Fibroblast of villous mesenchyme (primary cell): ENCODE measurements at regions not wholly inside any gene's neighbourhood (a gene's known extent, or its start where the extent isn't known, plus 50 kb on each side); places are given as distances from the start of the nearest gene placed in this dataset.

Source experiments
- DNase-seq: peaks from one replicate; pipeline ENCODE4 v3.0.0-alpha.2; 2010; ENCODE audit warnings: low read depth
- H3K4me3 ChIP-seq: 2 replicates; pipeline ENCODE4 v1.5.1; 2011; ENCODE audit warnings: low read depth, mild to moderate bottlenecking, low read length
- TF ChIP-seq, protein P1 (sequence below): IDR thresholded peaks from 2 replicates; pipeline ENCODE4 v1.5.1; 2012; ENCODE audit warnings: low read depth, mild to moderate bottlenecking, low read length; ENCODE audit not compliant: insufficient read depth

DNA sequence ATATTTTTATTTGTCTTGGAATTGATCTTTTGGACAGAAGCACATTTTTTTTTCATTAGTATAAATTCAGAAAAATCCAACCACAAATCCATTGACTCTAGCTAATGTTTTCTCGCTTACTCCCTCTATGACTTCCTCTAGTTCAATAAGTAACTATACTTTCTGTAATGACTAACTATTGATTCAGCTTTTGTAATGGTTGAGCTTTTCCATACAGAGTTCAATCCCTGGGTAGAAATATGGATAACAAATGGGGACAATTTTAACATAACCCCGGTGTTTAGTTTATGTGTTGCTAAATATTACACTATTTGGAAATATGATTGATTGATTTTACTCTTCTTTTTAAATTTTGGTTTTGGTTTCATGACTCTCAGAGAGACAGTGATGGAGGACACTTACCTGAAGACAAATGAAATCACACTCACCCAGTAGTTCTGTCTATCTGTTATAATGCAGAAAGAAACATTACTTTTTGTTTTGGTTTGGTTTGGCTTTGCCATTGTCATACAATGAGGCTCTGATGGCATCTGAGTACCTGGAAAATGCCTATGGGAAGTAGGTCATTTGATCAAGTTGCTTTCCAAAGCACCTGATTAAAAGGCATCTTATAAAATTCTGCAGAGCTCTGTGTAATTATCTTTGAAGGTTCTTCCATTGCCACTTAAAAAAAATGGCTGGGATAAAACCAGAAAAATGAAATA, 309.7 kb upstream of the MPDZ start:
- no peak for DNase-seq
- TF ChIP-seq, protein P1, sequence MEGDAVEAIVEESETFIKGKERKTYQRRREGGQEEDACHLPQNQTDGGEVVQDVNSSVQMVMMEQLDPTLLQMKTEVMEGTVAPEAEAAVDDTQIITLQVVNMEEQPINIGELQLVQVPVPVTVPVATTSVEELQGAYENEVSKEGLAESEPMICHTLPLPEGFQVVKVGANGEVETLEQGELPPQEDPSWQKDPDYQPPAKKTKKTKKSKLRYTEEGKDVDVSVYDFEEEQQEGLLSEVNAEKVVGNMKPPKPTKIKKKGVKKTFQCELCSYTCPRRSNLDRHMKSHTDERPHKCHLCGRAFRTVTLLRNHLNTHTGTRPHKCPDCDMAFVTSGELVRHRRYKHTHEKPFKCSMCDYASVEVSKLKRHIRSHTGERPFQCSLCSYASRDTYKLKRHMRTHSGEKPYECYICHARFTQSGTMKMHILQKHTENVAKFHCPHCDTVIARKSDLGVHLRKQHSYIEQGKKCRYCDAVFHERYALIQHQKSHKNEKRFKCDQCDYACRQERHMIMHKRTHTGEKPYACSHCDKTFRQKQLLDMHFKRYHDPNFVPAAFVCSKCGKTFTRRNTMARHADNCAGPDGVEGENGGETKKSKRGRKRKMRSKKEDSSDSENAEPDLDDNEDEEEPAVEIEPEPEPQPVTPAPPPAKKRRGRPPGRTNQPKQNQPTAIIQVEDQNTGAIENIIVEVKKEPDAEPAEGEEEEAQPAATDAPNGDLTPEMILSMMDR, result no peak
- H3K4me3 ChIP-seq, result no peak overlapping the region

DNA sequence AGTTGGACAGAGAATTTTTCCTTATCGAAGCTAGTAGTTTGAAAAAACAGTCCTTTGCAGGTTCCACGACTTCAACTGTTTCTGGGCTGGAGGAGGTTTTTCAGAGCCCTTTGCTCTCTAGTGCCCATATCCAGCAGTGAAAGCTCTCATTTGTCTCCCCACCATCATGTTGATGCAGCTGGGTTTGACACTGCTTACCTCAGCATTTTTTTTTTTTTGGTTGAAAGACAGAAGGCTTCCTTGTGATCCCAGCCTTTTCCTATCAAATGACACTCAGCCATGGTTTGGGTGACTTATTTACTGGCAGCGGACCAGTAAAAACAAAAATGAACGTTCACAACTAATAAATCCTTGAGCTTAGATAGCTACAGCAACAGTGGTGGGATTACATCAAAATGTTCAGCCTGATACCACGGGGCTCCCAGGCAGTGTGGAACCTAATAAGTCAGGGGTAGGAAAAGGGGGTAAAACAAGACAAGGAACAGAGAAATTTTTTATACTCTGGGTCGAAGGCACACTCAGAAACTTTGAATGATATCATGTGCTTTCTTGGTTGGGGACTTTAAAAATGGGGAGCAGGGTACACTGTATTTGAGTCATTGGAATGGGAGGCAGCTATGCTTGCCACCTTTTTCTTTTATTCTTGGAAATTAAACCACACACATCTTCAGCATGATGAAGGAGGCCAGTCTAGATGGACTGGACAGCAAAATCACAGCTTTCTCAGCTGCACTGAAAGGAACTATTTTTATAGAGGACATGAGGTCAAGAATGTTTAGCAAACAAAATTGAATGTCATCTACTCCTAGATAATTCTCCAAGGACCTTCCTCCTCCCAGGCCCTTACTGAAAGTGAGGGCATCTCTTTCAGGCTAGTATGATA, 308.9 kb upstream of the MPDZ start:
- DNase-seq, result no peak
- no peak overlapping the region for H3K4me3 ChIP-seq
- TF ChIP-seq, protein P1, result no peak

DNA sequence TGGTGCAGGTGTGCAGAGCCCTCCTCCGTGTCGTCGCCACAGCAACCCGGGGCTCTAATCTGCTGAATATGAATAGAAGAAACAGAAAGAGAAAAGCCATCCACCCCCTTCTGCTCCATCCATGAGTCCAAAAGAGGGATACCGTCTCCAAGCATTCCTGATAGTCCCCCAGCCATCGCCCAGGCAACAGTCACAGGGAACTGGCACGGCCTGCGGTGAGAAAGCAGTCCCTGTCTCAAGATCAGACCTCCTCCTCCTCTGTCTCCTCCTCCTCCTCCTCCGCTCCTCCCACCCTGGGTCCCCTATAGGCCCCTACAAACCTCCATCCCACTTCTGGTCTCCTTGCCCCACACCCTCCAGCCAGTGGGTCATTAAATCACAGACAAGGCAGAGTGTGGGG, 308.1 kb upstream of the MPDZ start:
- TF ChIP-seq, protein P1, result no peak
- no peak for DNase-seq
- no peak overlapping the region for H3K4me3 ChIP-seq

DNA sequence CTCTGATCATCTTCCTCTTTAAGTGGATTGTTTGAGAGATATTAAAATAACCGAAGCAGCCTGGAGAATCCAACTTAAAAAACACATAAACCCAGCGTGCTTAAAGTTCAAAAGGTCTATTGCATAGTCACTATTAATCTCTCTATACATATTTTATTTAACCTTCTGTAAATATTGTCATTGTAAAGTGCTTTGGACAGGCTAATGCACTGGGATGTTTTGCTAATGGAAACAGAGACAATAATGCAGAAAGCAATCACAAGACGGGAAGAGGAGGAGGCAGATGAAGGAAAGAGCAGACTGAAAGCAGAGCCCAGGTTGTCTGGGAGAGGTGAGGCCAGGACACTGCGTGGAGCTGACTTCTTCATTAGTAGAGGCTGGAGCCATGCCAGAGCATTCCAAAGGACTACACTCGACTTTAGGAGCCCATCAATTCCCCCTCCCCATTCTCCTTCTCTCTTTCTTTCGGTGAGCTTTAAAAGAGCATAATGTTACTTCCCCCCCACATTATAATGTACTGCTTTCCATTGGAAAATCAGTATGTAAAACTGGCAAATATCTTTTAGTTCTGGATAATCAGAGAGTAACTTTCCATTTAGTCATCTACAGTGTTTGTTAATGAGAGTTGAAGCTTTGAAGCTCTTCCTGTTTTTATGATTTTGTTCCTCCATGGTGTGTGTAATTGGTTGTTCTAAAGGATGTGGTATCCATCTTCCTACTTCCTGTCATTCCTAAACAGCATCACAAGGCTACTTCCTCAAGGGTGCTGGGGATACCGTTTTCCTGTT, 307.3 kb upstream of the MPDZ start:
- DNase-seq, result no peak
- H3K4me3 ChIP-seq, result no peak overlapping the region

DNA sequence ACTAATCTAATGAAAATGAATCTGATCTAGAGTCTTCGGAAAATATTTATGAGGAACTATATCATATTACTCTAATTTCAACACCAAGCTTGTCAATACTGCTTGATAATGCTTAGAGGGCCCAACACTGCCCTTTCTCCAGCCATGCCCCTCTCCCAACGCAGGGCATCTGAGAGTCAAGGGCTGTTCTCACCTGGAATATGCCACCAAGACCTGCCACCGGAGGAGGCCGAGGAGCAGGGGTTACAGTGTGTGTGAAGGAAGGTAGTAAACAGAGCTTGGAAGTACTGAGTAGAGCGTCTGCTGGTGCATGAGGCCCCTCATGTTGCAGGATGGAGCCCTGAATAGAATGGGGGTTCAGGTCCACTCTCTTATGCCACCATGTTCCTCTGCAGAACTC, 301.3 kb upstream of the MPDZ start:
- no peak for DNase-seq
- H3K4me3 ChIP-seq, result no peak overlapping the region
- TF ChIP-seq, protein P1, result no peak

More for the DNA sequence above, 307.3 kb upstream of the MPDZ start:
- TF ChIP-seq, protein P1, result no peak

DNA sequence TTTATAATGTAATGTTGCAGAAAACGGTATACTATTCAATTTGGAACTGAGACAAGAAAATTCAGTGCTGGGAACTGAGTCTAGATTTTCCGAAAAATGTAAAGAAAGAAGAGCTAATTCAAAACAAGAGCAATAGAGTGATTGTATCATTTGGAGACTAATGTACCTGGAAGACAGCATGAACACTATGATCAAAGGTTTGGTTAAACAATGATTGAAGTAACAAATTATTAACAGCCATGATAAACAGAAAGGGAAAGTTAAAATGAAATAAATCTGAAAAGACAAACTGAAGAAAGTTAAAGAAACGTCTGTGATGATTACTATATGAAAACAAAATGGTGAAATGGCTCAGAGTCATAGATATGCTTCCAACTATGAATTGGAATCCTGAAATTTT, 300.6 kb upstream of the MPDZ start:
- TF ChIP-seq, protein P1, result no peak
- no peak overlapping the region for H3K4me3 ChIP-seq
- no peak for DNase-seq
